Thoracic aorta (tissue), 2 donors: ENCODE measurements at regions not wholly inside any gene's neighbourhood (a gene's known extent, or its start where the extent isn't known, plus 50 kb on each side); places are given as distances from the start of the nearest gene placed in this dataset.
A peak's percentile ranks its signal among the peaks of the same experiment; 100 is the strongest.

ENCODE experiments used
- ATAC-seq: fragments of 150-250 bp; one replicate; pipeline ENCODE4 v1.8.0; 2017; ENCODE audit warnings: low read depth; ENCODE audit not compliant: insufficient number of reproducible peaks, low FRiP score
- DNase-seq: peaks from one replicate; pipeline ENCODE4 v3.0.0-alpha.2; 2020; ENCODE audit warnings: low spot score
- H3K27ac ChIP-seq, 2 donors: fragments of 200-600 bp; sonication (generic); 1 replicate in 1 of 2; 2 replicates in 1 of 2; pipeline ENCODE4 v1.5.1; 2016; ENCODE audit warnings: mild to moderate bottlenecking in 2 of 2, moderate library complexity in 2 of 2
- H3K27me3 ChIP-seq: fragments of 200-600 bp; sonication (generic); replicated peaks from 2 replicates; pipeline ENCODE4 v1.6.0; 2016; ENCODE audit warnings: mild to moderate bottlenecking; ENCODE audit not compliant: insufficient read depth
- H3K36me3 ChIP-seq: fragments of 200-600 bp; sonication (generic); one replicate; pipeline ENCODE4 v1.5.1; 2016
- H3K4me1 ChIP-seq, 2 donors: fragments of 200-600 bp; sonication (generic); 1 replicate in 1 of 2; 2 replicates in 1 of 2; pipeline versions ENCODE4 v1.5.1 to v1.6.0; 2016; ENCODE audit warnings: low read depth in 2 of 2, mild to moderate bottlenecking in 1 of 2; ENCODE audit not compliant: control insufficient read depth in 1 of 2
- H3K4me3 ChIP-seq: fragments of 200-600 bp; sonication (generic); 2 replicates; pipeline ENCODE4 v1.5.1; 2016; ENCODE audit warnings: mild to moderate bottlenecking
- H3K9me3 ChIP-seq: fragments of 200-600 bp; sonication (generic); 2 replicates; pipeline ENCODE4 v1.5.1; 2016
- CTCF ChIP-seq: fragments of 200-600 bp; sonication (generic); IDR thresholded peaks from one replicate; pipeline ENCODE4 v1.5.1; 2019; ENCODE audit warnings: antibody characterized with exemption

- Histone ChIP-seq H3K4me1 (no peaks in the 10 kb centered on the region), H3K36me3 (no peaks in the 10 kb centered on the region), H3K4me3 (no peak overlapping the region), H3K27me3 (no peaks in the 10 kb centered on the region), H3K27ac (no peak overlapping the region), H3K9me3 (no peaks in the 10 kb centered on the region)
- ATAC-seq (no peak), DNase-seq (no peak)
- TF ChIP-seq CTCF: no peak
Measured at GRCh38 chrX:22424122-22424915, 151.6 kb downstream of the CBLL2 start.

DNA sequence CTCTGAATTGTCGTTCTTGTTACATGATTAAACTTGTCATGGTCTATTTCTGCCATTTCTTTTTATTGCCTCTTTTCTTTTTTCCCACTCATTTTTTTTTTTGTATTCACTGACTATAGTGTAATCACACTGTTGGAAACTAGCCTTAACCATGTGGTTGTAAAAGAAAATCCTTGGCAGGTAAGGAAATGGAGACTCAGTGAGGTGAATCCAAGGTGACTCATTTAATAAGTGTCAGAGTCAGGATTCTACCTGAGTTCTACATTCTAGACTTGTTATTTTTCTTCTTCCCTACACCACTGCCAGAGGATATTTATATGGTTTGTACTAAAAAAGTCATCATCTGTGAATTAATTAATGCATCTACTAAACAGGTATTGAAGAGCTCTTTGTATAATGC lies 152.2 kb downstream of the CBLL2 start:
- no peaks in the 10 kb centered on the region for H3K36me3 ChIP-seq
- no peak for TF ChIP-seq CTCF
- H3K27ac ChIP-seq: no peak overlapping the region
- DNase-seq: no peak
- no peaks in the 10 kb centered on the region for H3K9me3 ChIP-seq
- ATAC-seq: no peak
- no peak overlapping the region for H3K4me3 ChIP-seq
- H3K4me1 ChIP-seq: no peaks in the 10 kb centered on the region
- H3K27me3 ChIP-seq: no peaks in the 10 kb centered on the region

GRCh38 chrX:22429704-22430103 lies 157.0 kb downstream of the CBLL2 start:
- Histone ChIP-seq H3K9me3 (no peaks in the 10 kb centered on the region), H3K36me3 (no peaks in the 10 kb centered on the region), H3K27ac (no peak overlapping the region), H3K4me1 (no peaks in the 10 kb centered on the region), H3K27me3 (no peaks in the 10 kb centered on the region), H3K4me3 (no peak overlapping the region)
- DNase-seq (no peak), ATAC-seq (no peak)
- TF ChIP-seq CTCF: no peak

DNA sequence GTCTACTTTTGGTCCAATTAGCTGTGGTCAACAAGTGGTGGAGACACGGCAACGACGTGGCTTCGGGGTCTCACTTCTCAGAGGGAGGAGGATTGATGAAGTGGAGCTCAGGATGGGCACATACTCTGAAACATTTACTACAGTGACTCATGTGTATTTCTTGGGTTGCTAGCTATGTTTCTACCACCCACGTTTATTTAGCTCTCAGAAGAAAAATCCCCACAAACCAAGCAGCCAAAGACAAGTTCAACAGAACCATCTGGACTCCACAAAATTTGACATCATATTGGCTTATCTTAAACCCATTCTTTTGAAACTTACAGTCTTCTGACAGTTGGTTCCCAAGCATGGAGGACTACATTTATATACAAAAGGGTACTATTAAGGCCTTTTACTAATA lies 158.0 kb downstream of the CBLL2 start:
- DNase-seq (no peak), ATAC-seq (no peak)
- H3K27me3 ChIP-seq: no peaks in the 10 kb centered on the region
- H3K9me3 ChIP-seq: no peaks in the 10 kb centered on the region
- H3K4me1 ChIP-seq: no peaks in the 10 kb centered on the region
- H3K27ac ChIP-seq: no peak overlapping the region
- TF ChIP-seq CTCF: no peak
- no peaks in the 10 kb centered on the region for H3K36me3 ChIP-seq
- H3K4me3 ChIP-seq: no peak overlapping the region

DNA sequence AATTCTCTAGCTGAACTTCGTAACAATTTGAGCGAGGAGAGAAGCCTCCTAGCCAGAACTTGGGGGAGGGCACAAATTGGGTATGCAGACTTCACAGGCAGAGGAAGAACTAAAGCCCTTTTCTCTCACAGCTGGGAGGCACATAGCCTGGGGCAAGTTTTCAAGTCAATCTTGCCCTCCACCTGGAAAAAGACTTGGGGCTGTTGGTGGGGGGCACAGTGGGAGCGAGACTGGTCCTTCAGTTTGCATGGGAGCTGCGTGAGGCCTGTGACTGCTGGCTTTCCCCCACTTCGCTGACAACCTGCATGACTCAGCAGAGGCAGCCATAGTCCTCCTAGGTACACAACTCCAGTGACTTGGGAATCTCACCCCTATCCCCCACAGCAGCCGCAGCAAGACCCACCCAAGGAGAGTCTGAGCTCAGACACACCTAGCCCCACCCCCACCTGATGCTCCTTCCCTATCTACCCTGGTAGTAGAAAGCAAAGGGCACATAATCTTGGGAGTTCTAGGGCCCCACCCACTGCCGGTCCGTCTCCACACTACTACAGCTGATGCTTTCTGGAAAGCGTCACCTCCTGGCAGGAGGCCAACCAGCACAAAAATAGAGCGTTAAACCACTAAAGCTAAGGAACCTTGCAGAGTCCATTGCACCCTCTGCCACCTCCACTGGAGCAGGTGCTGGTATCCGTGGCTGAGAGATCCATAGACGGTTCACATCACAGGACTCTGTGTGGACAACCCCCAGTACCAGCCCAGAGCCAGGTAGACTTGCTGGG lies 160.8 kb downstream of the CBLL2 start:
- H3K36me3 ChIP-seq: no peaks in the 10 kb centered on the region
- DNase-seq: peak; percentile 1
- TF ChIP-seq CTCF: no peak

More for the DNA sequence above, 160.8 kb downstream of the CBLL2 start:
- no peak overlapping the region for H3K4me3 ChIP-seq
- H3K4me1 ChIP-seq: no peaks in the 10 kb centered on the region
- no peaks in the 10 kb centered on the region for H3K27me3 ChIP-seq
- no peak overlapping the region for H3K27ac ChIP-seq
- ATAC-seq: no peak
- no peaks in the 10 kb centered on the region for H3K9me3 ChIP-seq
